Astrocyte (in vitro differentiated cells and primary cell): ENCODE measurements at regions not wholly inside any gene's neighbourhood (a gene's known extent, or its start where the extent isn't known, plus 50 kb on each side); places are given as distances from the start of the nearest gene placed in this dataset.

Source experiments
- CTCF ChIP-seq: IDR thresholded peaks from 2 replicates; pipeline ENCODE4 v1.5.1; 2011; ENCODE audit warnings: low read depth, mild to moderate bottlenecking, inconsistent platforms, low read length, moderate library complexity; ENCODE audit not compliant: insufficient read depth
- EZH2 ChIP-seq: IDR thresholded peaks from 2 replicates; pipeline ENCODE4 v1.6.1; 2012; ENCODE audit warnings: mild to moderate bottlenecking, low read length, inconsistent platforms; ENCODE audit not compliant: insufficient read depth

GRCh38 chr6:76422511-76423213 is 350.2 kb upstream of the IMPG1 start:
- TF ChIP-seq CTCF (no peak), EZH2 (no peak)
